ENCODE measurements at regions not wholly inside any gene's neighbourhood (a gene's known extent, or its start where the extent isn't known, plus 50 kb on each side); places are given as distances from the start of the nearest gene placed in this dataset.

GRCh38 chr1:163610486-163610885 lies 288.7 kb downstream of the NUF2 start:
- no peak for TF ChIP-seq EP300 (IDR thresholded peaks at IDR 0.05; ENCODE audit: borderline replicate concordance)
- no peak for TF ChIP-seq USF1 (IDR thresholded peaks at IDR 0.05)
- TF ChIP-seq TEAD4 (IDR thresholded peaks at IDR 0.05) = no peak
- TF ChIP-seq EGR1 (IDR thresholded peaks at IDR 0.05) = no peak
- TF ChIP-seq TAF1 (IDR thresholded peaks at IDR 0.05; ENCODE audit: low read depth) = no peak
- no peak for TF ChIP-seq CREB1 (IDR thresholded peaks at IDR 0.05; ENCODE audit: low read depth)
